ENCODE measurements at regions not wholly inside any gene's neighbourhood (a gene's known extent, or its start where the extent isn't known, plus 50 kb on each side); places are given as distances from the start of the nearest gene placed in this dataset.
"Not testable (repeated sequence)": the region's sequence is repeated elsewhere in the genome, so short reads cannot be mapped to it uniquely, and the experiment has no call there.

- Histone ChIP-seq H3K9me3 (ENCODE audit: insufficient read depth, low read depth, low read length) (no peaks in the 10 kb centered on the region), H2AFZ (ENCODE audit: low read length) (no peak overlapping the region), H3K79me2 (ENCODE audit: insufficient read depth, low read length) (no peaks in the 10 kb centered on the region), H3K36me3 (ENCODE audit: insufficient read depth, low read length) (no peaks in the 10 kb centered on the region), H3K9me2 (replicated peaks; ENCODE audit: low read depth, low read length) (no peaks in the 10 kb centered on the region), H3K4me2 (ENCODE audit: low read depth, low read length, poor library complexity, severe bottlenecking) (no peak overlapping the region), H4K20me1 (ENCODE audit: insufficient read depth, low read length, poor library complexity, severe bottlenecking) (no peaks in the 10 kb centered on the region), H3K9ac (ENCODE audit: low read depth, low read length, poor library complexity, severe bottlenecking) (no peak overlapping the region), H3F3A (ENCODE audit: low read depth) (no peaks in the 10 kb centered on the region), H3K4me1 (ENCODE audit: insufficient read depth, low read length, poor library complexity, severe bottlenecking) (no peaks in the 10 kb centered on the region), H3K4me3 (ENCODE audit: low read length, poor library complexity, severe bottlenecking) (no peak overlapping the region), H3K27me3 (ENCODE audit: insufficient read depth, low read length, poor library complexity, severe bottlenecking) (no peaks in the 10 kb centered on the region)
- TF ChIP-seq CTCF (conservative IDR thresholded peaks at IDR 0.05; ENCODE audit: low read length) (no peak), EZH2phosphoT487 (IDR thresholded peaks at IDR 0.05; ENCODE audit: borderline replicate concordance) (no peak)
These were observed 614.9 kb downstream of the DOK5 start for GRCh38 chr20:55090286-55090685.

GRCh38 chr20:55086421-55086820 lies 611.0 kb downstream of the DOK5 start:
- H3K27me3 ChIP-seq (ENCODE audit: insufficient read depth, low read length, poor library complexity, severe bottlenecking), result no peaks in the 10 kb centered on the region
- no peaks in the 10 kb centered on the region for H3K9me2 ChIP-seq (replicated peaks; ENCODE audit: low read depth, low read length)
- no peak overlapping the region for H3K4me3 ChIP-seq (ENCODE audit: low read length, poor library complexity, severe bottlenecking)
- no peak overlapping the region for H3K4me2 ChIP-seq (ENCODE audit: low read depth, low read length, poor library complexity, severe bottlenecking)
- H3K79me2 ChIP-seq (ENCODE audit: insufficient read depth, low read length), result no peaks in the 10 kb centered on the region
- H3K9me3 ChIP-seq (ENCODE audit: insufficient read depth, low read depth, low read length), result no peaks in the 10 kb centered on the region
- TF ChIP-seq CTCF (conservative IDR thresholded peaks at IDR 0.05; ENCODE audit: low read length) (no peak), EZH2phosphoT487 (IDR thresholded peaks at IDR 0.05; ENCODE audit: borderline replicate concordance) (no peak)
- no peaks in the 10 kb centered on the region for H3F3A ChIP-seq (ENCODE audit: low read depth)
- H3K36me3 ChIP-seq (ENCODE audit: insufficient read depth, low read length), result no peaks in the 10 kb centered on the region
- H4K20me1 ChIP-seq (ENCODE audit: insufficient read depth, low read length, poor library complexity, severe bottlenecking), result no peaks in the 10 kb centered on the region
- no peaks in the 10 kb centered on the region for H3K4me1 ChIP-seq (ENCODE audit: insufficient read depth, low read length, poor library complexity, severe bottlenecking)
- H2AFZ ChIP-seq (ENCODE audit: low read length), result no peak overlapping the region
- H3K9ac ChIP-seq (ENCODE audit: low read depth, low read length, poor library complexity, severe bottlenecking), result no peak overlapping the region

- Histone ChIP-seq H3K9me2 (replicated peaks; ENCODE audit: low read depth, low read length) (no peaks in the 10 kb centered on the region), H2AFZ (ENCODE audit: low read length) (no peak overlapping the region), H3K79me2 (ENCODE audit: insufficient read depth, low read length) (no peaks in the 10 kb centered on the region), H3F3A (ENCODE audit: low read depth) (no peaks in the 10 kb centered on the region), H3K9me3 (ENCODE audit: insufficient read depth, low read depth, low read length) (no peaks in the 10 kb centered on the region), H3K9ac (ENCODE audit: low read depth, low read length, poor library complexity, severe bottlenecking) (no peak overlapping the region), H4K20me1 (ENCODE audit: insufficient read depth, low read length, poor library complexity, severe bottlenecking) (no peaks in the 10 kb centered on the region), H3K4me1 (ENCODE audit: insufficient read depth, low read length, poor library complexity, severe bottlenecking) (no peaks in the 10 kb centered on the region), H3K36me3 (ENCODE audit: insufficient read depth, low read length) (no peaks in the 10 kb centered on the region), H3K4me2 (ENCODE audit: low read depth, low read length, poor library complexity, severe bottlenecking) (no peak overlapping the region), H3K27me3 (ENCODE audit: insufficient read depth, low read length, poor library complexity, severe bottlenecking) (no peaks in the 10 kb centered on the region), H3K4me3 (ENCODE audit: low read length, poor library complexity, severe bottlenecking) (no peak overlapping the region)
- TF ChIP-seq CTCF (conservative IDR thresholded peaks at IDR 0.05; ENCODE audit: low read length), result no peak
- TF ChIP-seq EZH2phosphoT487 (IDR thresholded peaks at IDR 0.05; ENCODE audit: borderline replicate concordance), result no peak
These were observed 604.5 kb downstream of the DOK5 start for GRCh38 chr20:55079917-55080316.

GRCh38 chr20:55074266-55074840 lies 599.0 kb downstream of the DOK5 start:
- not testable (repeated sequence) for H3K9me2 ChIP-seq (replicated peaks; ENCODE audit: low read depth, low read length); H2AFZ ChIP-seq (ENCODE audit: low read length); H3F3A ChIP-seq (ENCODE audit: low read depth); H3K9me3 ChIP-seq (ENCODE audit: insufficient read depth, low read depth, low read length); H4K20me1 ChIP-seq (ENCODE audit: insufficient read depth, low read length, poor library complexity, severe bottlenecking); H3K4me3 ChIP-seq (ENCODE audit: low read length, poor library complexity, severe bottlenecking); H3K9ac ChIP-seq (ENCODE audit: low read depth, low read length, poor library complexity, severe bottlenecking); H3K27me3 ChIP-seq (ENCODE audit: insufficient read depth, low read length, poor library complexity, severe bottlenecking); H3K4me2 ChIP-seq (ENCODE audit: low read depth, low read length, poor library complexity, severe bottlenecking); H3K79me2 ChIP-seq (ENCODE audit: insufficient read depth, low read length); H3K36me3 ChIP-seq (ENCODE audit: insufficient read depth, low read length); H3K4me1 ChIP-seq (ENCODE audit: insufficient read depth, low read length, poor library complexity, severe bottlenecking)
